22Rv1 (cell line): ENCODE measurements at regions not wholly inside any gene's neighbourhood (a gene's known extent, or its start where the extent isn't known, plus 50 kb on each side); places are given as distances from the start of the nearest gene placed in this dataset.

Source experiments
- ZFX ChIP-seq: fragments of 450-650 bp; IDR thresholded peaks from 2 replicates; pipeline ENCODE4 v1.6.1; 2017; ENCODE audit warnings: antibody characterized with exemption, borderline replicate concordance
- TF ChIP-seq, protein P1 (sequence below): fragments of 450-650 bp; IDR thresholded peaks from 2 replicates; pipeline ENCODE4 v1.5.1; 2017; ENCODE audit warnings: mild to moderate bottlenecking

DNA sequence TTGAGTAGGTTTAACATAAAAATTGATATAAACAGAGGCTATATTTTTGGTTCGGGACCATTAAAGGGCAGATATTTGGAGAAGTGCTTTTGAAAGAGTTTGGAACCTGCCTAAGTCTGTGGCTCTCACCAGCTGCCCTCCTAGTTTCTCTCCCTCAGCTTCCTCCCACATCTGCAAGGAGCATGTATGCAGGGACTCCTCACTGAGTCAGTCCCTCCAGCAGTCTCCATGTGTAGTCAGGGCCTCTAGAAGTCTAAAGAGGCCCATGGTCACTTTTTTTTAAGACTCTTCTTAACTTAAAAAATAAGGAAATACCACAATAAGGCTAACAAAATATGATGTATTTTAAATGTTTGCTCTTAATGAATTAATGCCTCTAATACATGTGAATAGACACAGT is 220.0 kb upstream of the TANK start:
- TF ChIP-seq, protein P1, sequence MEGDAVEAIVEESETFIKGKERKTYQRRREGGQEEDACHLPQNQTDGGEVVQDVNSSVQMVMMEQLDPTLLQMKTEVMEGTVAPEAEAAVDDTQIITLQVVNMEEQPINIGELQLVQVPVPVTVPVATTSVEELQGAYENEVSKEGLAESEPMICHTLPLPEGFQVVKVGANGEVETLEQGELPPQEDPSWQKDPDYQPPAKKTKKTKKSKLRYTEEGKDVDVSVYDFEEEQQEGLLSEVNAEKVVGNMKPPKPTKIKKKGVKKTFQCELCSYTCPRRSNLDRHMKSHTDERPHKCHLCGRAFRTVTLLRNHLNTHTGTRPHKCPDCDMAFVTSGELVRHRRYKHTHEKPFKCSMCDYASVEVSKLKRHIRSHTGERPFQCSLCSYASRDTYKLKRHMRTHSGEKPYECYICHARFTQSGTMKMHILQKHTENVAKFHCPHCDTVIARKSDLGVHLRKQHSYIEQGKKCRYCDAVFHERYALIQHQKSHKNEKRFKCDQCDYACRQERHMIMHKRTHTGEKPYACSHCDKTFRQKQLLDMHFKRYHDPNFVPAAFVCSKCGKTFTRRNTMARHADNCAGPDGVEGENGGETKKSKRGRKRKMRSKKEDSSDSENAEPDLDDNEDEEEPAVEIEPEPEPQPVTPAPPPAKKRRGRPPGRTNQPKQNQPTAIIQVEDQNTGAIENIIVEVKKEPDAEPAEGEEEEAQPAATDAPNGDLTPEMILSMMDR = no peak
- no peak for TF ChIP-seq ZFX
